Natural killer cell (primary cell): ENCODE measurements at regions not wholly inside any gene's neighbourhood (a gene's known extent, or its start where the extent isn't known, plus 50 kb on each side); places are given as distances from the start of the nearest gene placed in this dataset.

Experiments
- ATAC-seq, 3 donors: fragments of 150-1000 bp in 2 of 3; fragments of 200-7000 bp in 1 of 3; cut with Tn5 transposase; 1 replicate in 1 of 3; 2 replicates in 2 of 3; pipeline ENCODE4 v1.10.0; 2021; ENCODE audit warnings: mild to moderate bottlenecking in 2 of 3, moderate library complexity in 2 of 3
- DNase-seq, 2 donors: peaks; one replicate each; pipeline versions ENCODE4 v3.0.0 to v3.0.0-alpha.2; 2013 to 2021; ENCODE audit warnings: mixed read lengths in 1 of 2
- H3K27ac ChIP-seq: one replicate; pipeline ENCODE4 v1.5.1; 2013; ENCODE audit warnings: mild to moderate bottlenecking, low read length
- H3K27me3 ChIP-seq: one replicate; pipeline ENCODE4 v1.6.1; 2013; ENCODE audit warnings: low read length; ENCODE audit not compliant: control insufficient read depth, insufficient read depth
- H3K36me3 ChIP-seq: one replicate; pipeline ENCODE4 v1.6.1; 2013; ENCODE audit warnings: low read length; ENCODE audit not compliant: control insufficient read depth, insufficient read depth
- H3K4me1 ChIP-seq: one replicate; pipeline ENCODE4 v1.6.1; 2013; ENCODE audit warnings: low read length; ENCODE audit not compliant: control insufficient read depth, insufficient read depth
- H3K4me3 ChIP-seq: one replicate; pipeline ENCODE4 v1.5.1; 2013; ENCODE audit warnings: low read length
- H3K9me3 ChIP-seq: one replicate; pipeline ENCODE4 v1.6.1; 2013; ENCODE audit warnings: low read length; ENCODE audit not compliant: control insufficient read depth, insufficient read depth
- H3K27ac Mint-ChIP-seq, 2 donors: one replicate each; pipeline ENCODE4 v1.8.0; 2022; ENCODE audit warnings: mild to moderate bottlenecking in 2 of 2, mixed read lengths in 2 of 2, moderate library complexity in 1 of 2
- H3K27me3 Mint-ChIP-seq, 2 donors: one replicate each; pipeline ENCODE4 v1.8.0; 2022; ENCODE audit warnings: low read depth in 2 of 2, mixed read lengths in 2 of 2
- H3K36me3 Mint-ChIP-seq: one replicate; pipeline ENCODE4 v1.8.0; 2022; ENCODE audit warnings: mixed read lengths
- H3K4me1 Mint-ChIP-seq, 2 donors: one replicate each; pipeline ENCODE4 v1.8.0; 2022; ENCODE audit warnings: mixed read lengths in 2 of 2
- H3K4me3 Mint-ChIP-seq: one replicate; pipeline ENCODE4 v1.8.0; 2022; ENCODE audit warnings: mild to moderate bottlenecking, moderate library complexity, mixed read lengths
- H3K9me3 Mint-ChIP-seq, 2 donors: one replicate each; pipeline ENCODE4 v1.8.0; 2022; ENCODE audit warnings: mixed read lengths in 2 of 2
- CTCF ChIP-seq: fragments of 200-600 bp; IDR thresholded peaks from one replicate; pipeline ENCODE4 v1.8.0; 2022; ENCODE audit warnings: antibody characterized with exemption
- WGBS: methylation state at CpG from one replicate; pipeline ENCODE4 v1.1.7; 2013; ENCODE audit warnings: missing lambda C conversion rate; ENCODE audit not compliant: insufficient coverage; 5-methylcytosine and 5-hydroxymethylcytosine counted together
- intact Hi-C: fragments of 100-400 bp; cut with micrococcal nuclease; formaldehyde crosslinking; loops from one replicate; pipeline ENCODE4 v1.14.2; 2022

GRCh38 chr2:65715323-65715722 is 282.9 kb upstream of the SPRED2 start:
- Mint-ChIP-seq H3K4me1 (no peaks in the 10 kb centered on the region), H3K9me3 (no peaks in the 10 kb centered on the region), H3K36me3 (no peaks in the 10 kb centered on the region), H3K27ac (no peak overlapping the region), H3K27me3 (peaks cover 0 to 5% of the 10 kb centered on the region in 2 donors), H3K4me3 (no peak overlapping the region)
- Histone ChIP-seq H3K27me3 (no peaks in the 10 kb centered on the region), H3K27ac (no peak overlapping the region), H3K9me3 (no peaks in the 10 kb centered on the region), H3K4me1 (no peaks in the 10 kb centered on the region), H3K4me3 (no peak overlapping the region), H3K36me3 (no peaks in the 10 kb centered on the region)
- ATAC-seq (no peak), DNase-seq (no peak)
- TF ChIP-seq CTCF: no peak
- WGBS: 80% methylated on average over 2 of the region's 2 CpGs
- intact Hi-C loops: no loop called here

- no peak for ATAC-seq
These were observed 282.5 kb upstream of the SPRED2 start for GRCh38 chr2:65714866-65715265.

GRCh38 chr2:65711863-65712262 is 279.5 kb upstream of the SPRED2 start:
- ATAC-seq: no peak
- H3K36me3 Mint-ChIP-seq: no peaks in the 10 kb centered on the region
- WGBS: 40% methylated on average over 1 of the region's 1 CpG

More at GRCh38 chr2:65714866-65715265, 282.5 kb upstream of the SPRED2 start:
- no peak for DNase-seq
- Mint-ChIP-seq H3K27ac (no peak overlapping the region), H3K4me1 (no peaks in the 10 kb centered on the region), H3K27me3 (peaks cover 0 to 5% of the 10 kb centered on the region in 2 donors), H3K36me3 (no peaks in the 10 kb centered on the region), H3K9me3 (no peaks in the 10 kb centered on the region), H3K4me3 (no peak overlapping the region)
- Histone ChIP-seq H3K27ac (no peak overlapping the region), H3K9me3 (no peaks in the 10 kb centered on the region), H3K36me3 (no peaks in the 10 kb centered on the region), H3K27me3 (no peaks in the 10 kb centered on the region), H3K4me1 (no peaks in the 10 kb centered on the region), H3K4me3 (no peak overlapping the region)
- intact Hi-C loops: no loop called here
- WGBS: 100% methylated on average over 1 of the region's 1 CpG
- TF ChIP-seq CTCF: no peak

More at GRCh38 chr2:65711863-65712262, 279.5 kb upstream of the SPRED2 start:
- Histone ChIP-seq H3K4me1 (no peaks in the 10 kb centered on the region), H3K9me3 (no peaks in the 10 kb centered on the region), H3K27me3 (no peaks in the 10 kb centered on the region), H3K27ac (no peak overlapping the region), H3K36me3 (no peaks in the 10 kb centered on the region), H3K4me3 (no peak overlapping the region)
- Mint-ChIP-seq H3K4me3 (no peak overlapping the region), H3K27me3 (peaks cover 3 to 16% of the 10 kb centered on the region in 2 donors), H3K27ac (no peak overlapping the region), H3K9me3 (peaks cover 0 to 5% of the 10 kb centered on the region in 2 donors), H3K4me1 (no peaks in the 10 kb centered on the region)
- TF ChIP-seq CTCF: no peak
- DNase-seq: no peak
- intact Hi-C loops: no loop called here
